G401.6 (cell line): ENCODE measurements at regions not wholly inside any gene's neighbourhood (a gene's known extent, or its start where the extent isn't known, plus 50 kb on each side); places are given as distances from the start of the nearest gene placed in this dataset.

Source experiments
- FAIRE-seq: peaks from 2 replicates; lab custom pipeline; 2012; peaks lifted over from hg19 to GRCh38; lab: Jason Lieb, UNC

- no peak for FAIRE-seq
Measured at GRCh38 chr5:4079831-4080230, 484.2 kb downstream of the IRX1 start.

GRCh38 chr5:4080370-4080769 lies 484.7 kb downstream of the IRX1 start:
- no peak for FAIRE-seq

GRCh38 chr5:4081059-4081458 lies 485.4 kb downstream of the IRX1 start:
- no peak for FAIRE-seq

- no peak for FAIRE-seq
Measured at GRCh38 chr5:4081466-4081865, 485.8 kb downstream of the IRX1 start.

- no peak for FAIRE-seq
Measured at GRCh38 chr5:4082966-4083564, 487.4 kb downstream of the IRX1 start.

GRCh38 chr5:4083591-4084337 lies 488.1 kb downstream of the IRX1 start:
- no peak for FAIRE-seq

- FAIRE-seq: no peak
Measured at GRCh38 chr5:4086081-4086480, 490.4 kb downstream of the IRX1 start.

- FAIRE-seq: no peak
Measured at GRCh38 chr5:4087110-4087509, 491.5 kb downstream of the IRX1 start.

- no peak for FAIRE-seq
Measured at GRCh38 chr5:4089087-4089486, 493.5 kb downstream of the IRX1 start.

GRCh38 chr5:4093236-4093635 lies 497.6 kb downstream of the IRX1 start:
- no peak for FAIRE-seq

- no peak for FAIRE-seq
Measured at GRCh38 chr5:4093970-4094369, 498.3 kb downstream of the IRX1 start.

GRCh38 chr5:4095918-4096630 lies 500.4 kb downstream of the IRX1 start:
- FAIRE-seq: no peak

GRCh38 chr5:4097199-4097598 lies 501.6 kb downstream of the IRX1 start:
- no peak for FAIRE-seq

- no peak for FAIRE-seq
Measured at GRCh38 chr5:4098226-4098625, 502.6 kb downstream of the IRX1 start.

- no peak for FAIRE-seq
Measured at GRCh38 chr5:4099386-4099785, 503.8 kb downstream of the IRX1 start.

- FAIRE-seq: no peak
Measured at GRCh38 chr5:4100739-4101138, 505.1 kb downstream of the IRX1 start.

GRCh38 chr5:4101189-4101588 lies 505.6 kb downstream of the IRX1 start:
- FAIRE-seq: no peak

GRCh38 chr5:4104831-4105597 lies 509.4 kb downstream of the IRX1 start:
- no peak for FAIRE-seq

- no peak for FAIRE-seq
Measured at GRCh38 chr5:4108690-4109089, 513.1 kb downstream of the IRX1 start.

- FAIRE-seq: no peak
Measured at GRCh38 chr5:4113426-4113825, 517.8 kb downstream of the IRX1 start.

- no peak for FAIRE-seq
Measured at GRCh38 chr5:4113905-4114304, 518.3 kb downstream of the IRX1 start.

- no peak for FAIRE-seq
Measured at GRCh38 chr5:4114452-4114851, 518.8 kb downstream of the IRX1 start.

GRCh38 chr5:4116834-4117233 lies 521.2 kb downstream of the IRX1 start:
- FAIRE-seq: no peak
